H1 (cell line): ENCODE measurements at regions not wholly inside any gene's neighbourhood (a gene's known extent, or its start where the extent isn't known, plus 50 kb on each side); places are given as distances from the start of the nearest gene placed in this dataset.

ENCODE experiments used
- CTCF ChIA-PET: fragments of 300-600 bp; sonication (Branson Sonifier 250); formaldehyde crosslinking; loops from one replicate; lab custom pipeline; 2021; ENCODE audit not compliant: partially characterized antibody; lab: Charles Lee
- POLR2A ChIA-PET: fragments of 300-600 bp; sonication (Branson Sonifier 250); formaldehyde crosslinking; loops from one replicate; lab custom pipeline; 2021; ENCODE audit warnings: inconsistent platforms; ENCODE audit not compliant: partially characterized antibody; lab: Charles Lee
- DNase-seq, 2 experiments: peaks; one replicate each; pipeline versions ENCODE4 v3.0.0 to v3.0.0-alpha.2; 2010 to 2022; ENCODE audit warnings: low spot score in 2 of 2, low read depth in 1 of 2, mixed read lengths in 1 of 2
- FAIRE-seq: peaks from 2 replicates; lab custom pipeline; 2011; peaks lifted over from hg19 to GRCh38; lab: Jason Lieb, UNC
- H2AFZ ChIP-seq: 2 replicates; pipeline ENCODE4 v1.8.1; 2012; ENCODE audit warnings: low read length, inconsistent platforms
- H2AK5ac ChIP-seq: 2 replicates; pipeline ENCODE4 v1.6.1; 2013; ENCODE audit warnings: low read depth, low read length
- H2BK120ac ChIP-seq: replicated peaks from 2 replicates; pipeline ENCODE3; 2013; ENCODE audit warnings: low read depth, low read length, inconsistent platforms
- H2BK12ac ChIP-seq: 2 replicates; pipeline ENCODE4 v1.6.1; 2013; ENCODE audit warnings: low read depth, low read length
- H2BK15ac ChIP-seq: 2 replicates; pipeline ENCODE4 v1.6.1; 2013; ENCODE audit warnings: low read length
- H2BK20ac ChIP-seq: 2 replicates; pipeline ENCODE4 v1.6.1; 2013; ENCODE audit warnings: low read length
- H2BK5ac ChIP-seq: 2 replicates; pipeline ENCODE4 v1.6.1; 2013; ENCODE audit warnings: low read depth, low read length
- H3K14ac ChIP-seq: 2 replicates; pipeline ENCODE4 v1.6.1; 2013; ENCODE audit warnings: inconsistent platforms; ENCODE audit not compliant: insufficient read length
- H3K18ac ChIP-seq: 2 replicates; pipeline ENCODE4 v1.6.1; 2013; ENCODE audit warnings: low read length; ENCODE audit errors: extremely low read depth
- H3K23ac ChIP-seq: 2 replicates; pipeline ENCODE4 v1.6.1; 2013; ENCODE audit warnings: inconsistent platforms; ENCODE audit not compliant: insufficient read length
- H3K23me2 ChIP-seq: 2 replicates; pipeline ENCODE4 v1.6.1; 2013; ENCODE audit warnings: low read depth, low read length
- H3K27ac ChIP-seq: 2 replicates; pipeline ENCODE4 v1.6.1; 2011; ENCODE audit warnings: low read depth, low read length, inconsistent platforms
- H3K27me3 ChIP-seq, 4 experiments: replicated peaks in 1 of 4; 1 replicate in 1 of 4; 2 replicates in 3 of 4; pipeline versions ENCODE4 v1.6.1 to v1.8.1; 2011 to 2013; ENCODE audit warnings: low read length in 3 of 4, mild to moderate bottlenecking in 3 of 4, inconsistent platforms in 2 of 4, mixed read lengths in 2 of 4, moderate library complexity in 1 of 4; ENCODE audit not compliant: control insufficient read depth in 3 of 4, insufficient read depth in 3 of 4; ENCODE audit errors: extremely low read depth in 1 of 4
- H3K36me3 ChIP-seq, 4 experiments: 2 replicates each; pipeline versions ENCODE4 v1.6.1 to v1.8.1; 2011 to 2013; ENCODE audit warnings: mild to moderate bottlenecking in 4 of 4, low read length in 3 of 4, moderate library complexity in 2 of 4, control low read depth in 1 of 4, inconsistent platforms in 1 of 4; ENCODE audit not compliant: insufficient read depth in 4 of 4, control insufficient read depth in 2 of 4
- H3K4ac ChIP-seq: replicated peaks from 2 replicates; pipeline ENCODE3; 2013; ENCODE audit warnings: low read length, low read depth, mixed read lengths, inconsistent platforms; ENCODE audit not compliant: insufficient read length
- H3K4me1 ChIP-seq, 4 experiments: replicated peaks in 1 of 4; 1 replicate in 1 of 4; 2 replicates in 3 of 4; pipeline versions ENCODE4 v1.6.1 to v1.8.1; 2011 to 2013; ENCODE audit warnings: low read length in 3 of 4, inconsistent platforms in 2 of 4, mixed read lengths in 1 of 4; ENCODE audit not compliant: insufficient read depth in 4 of 4, control insufficient read depth in 3 of 4
- H3K4me2 ChIP-seq, 2 experiments: 2 replicates each; pipeline versions ENCODE4 v1.6.1 to v1.8.1; 2011 to 2013; ENCODE audit warnings: low read depth in 2 of 2, low read length in 2 of 2, control low read depth in 1 of 2, inconsistent platforms in 1 of 2, mild to moderate bottlenecking in 1 of 2; ENCODE audit not compliant: insufficient read depth in 1 of 2
- H3K4me3 ChIP-seq, 4 experiments: fragments of 200-600, 300-600 bp in 1 of 4; sonication (generic), shearing (Covaris generic), sonication (Bioruptor Twin) in 1 of 4; 2 replicates each; pipeline versions ENCODE4 v1.5.1 to v1.8.1; 2011 to 2016; ENCODE audit warnings: low read length in 4 of 4, low read depth in 3 of 4, control low read depth in 2 of 4, inconsistent platforms in 2 of 4, mild to moderate bottlenecking in 2 of 4, mixed read lengths in 1 of 4, moderate library complexity in 1 of 4; ENCODE audit not compliant: insufficient read depth in 2 of 4; ENCODE audit errors: extremely low read depth in 1 of 4
- H3K56ac ChIP-seq: replicated peaks from 2 replicates; pipeline ENCODE3; 2013; ENCODE audit warnings: low read depth, mild to moderate bottlenecking, mixed read lengths, low read length, inconsistent platforms; ENCODE audit not compliant: insufficient read length
- H3K79me1 ChIP-seq: 2 replicates; pipeline ENCODE4 v1.6.1; 2013; ENCODE audit warnings: low read depth, low read length, control low read depth
- H3K79me2 ChIP-seq, 2 experiments: 2 replicates each; pipeline versions ENCODE4 v1.6.1 to v1.8.1; 2012 to 2013; ENCODE audit warnings: low read length in 2 of 2, mild to moderate bottlenecking in 2 of 2, inconsistent platforms in 1 of 2; ENCODE audit not compliant: insufficient read depth in 2 of 2, control insufficient read depth in 1 of 2
- H3K9ac ChIP-seq, 4 experiments: replicated peaks in 1 of 4; 1 replicate in 1 of 4; 2 replicates in 3 of 4; pipeline versions ENCODE4 v1.6.1 to v1.8.1; 2011 to 2013; ENCODE audit warnings: low read depth in 3 of 4, low read length in 3 of 4, control low read depth in 2 of 4, mild to moderate bottlenecking in 2 of 4, moderate library complexity in 2 of 4, inconsistent platforms in 1 of 4; ENCODE audit errors: extremely low read depth in 1 of 4
- H3K9me3 ChIP-seq, 2 experiments: 2 replicates each; pipeline versions ENCODE4 v1.6.1 to v1.8.1; 2012 to 2013; ENCODE audit warnings: mild to moderate bottlenecking in 2 of 2, moderate library complexity in 2 of 2, control low read depth in 1 of 2, inconsistent platforms in 1 of 2, low read depth in 1 of 2, low read length in 1 of 2, mixed read lengths in 1 of 2; ENCODE audit not compliant: insufficient read depth in 2 of 2
- H4K20me1 ChIP-seq, 2 experiments: replicated peaks in 1 of 2; 2 replicates each; pipeline versions ENCODE3 to v1.8.1; 2011 to 2013; ENCODE audit warnings: inconsistent platforms in 2 of 2, low read length in 2 of 2, mild to moderate bottlenecking in 1 of 2; ENCODE audit not compliant: insufficient read depth in 2 of 2, control insufficient read depth in 1 of 2
- H4K5ac ChIP-seq: 2 replicates; pipeline ENCODE4 v1.6.1; 2013; ENCODE audit warnings: low read length, low read depth, mixed read lengths, inconsistent platforms; ENCODE audit not compliant: insufficient read length
- H4K8ac ChIP-seq: 2 replicates; pipeline ENCODE4 v1.8.0; 2013; ENCODE audit warnings: mild to moderate bottlenecking, moderate library complexity, low read length, inconsistent platforms; ENCODE audit not compliant: insufficient read depth; ENCODE audit errors: extremely low read depth
- H4K91ac ChIP-seq: replicated peaks from 2 replicates; pipeline ENCODE3; 2013; ENCODE audit warnings: low read length, mixed read lengths, inconsistent platforms; ENCODE audit not compliant: insufficient read length
- EGR1 ChIP-seq: IDR thresholded peaks from 2 replicates; pipeline ENCODE4 v1.6.1; 2011; ENCODE audit warnings: low read depth, low read length, borderline replicate concordance
- EP300 ChIP-seq, 2 experiments: IDR thresholded peaks; 1 replicate in 1 of 2; 2 replicates in 1 of 2; pipeline ENCODE4 v1.6.1; 2011 to 2012; ENCODE audit warnings: low read depth in 2 of 2, low read length in 2 of 2, mild to moderate bottlenecking in 2 of 2, borderline replicate concordance in 1 of 2, inconsistent platforms in 1 of 2, moderate library complexity in 1 of 2
- HDAC6 ChIP-seq: IDR thresholded peaks from one replicate; pipeline ENCODE4 v1.7.1; 2012; ENCODE audit warnings: low read depth, mild to moderate bottlenecking, inconsistent platforms, low read length, moderate library complexity
- WGBS, 2 experiments: shearing (Covaris generic) in 1 of 2; methylation state at CpG; one replicate each; pipeline versions ENCODE4 v1.1.6 to v1.1.7; 2013 to 2015; ENCODE audit warnings: low lambda C conversion rate in 2 of 2, mixed read lengths in 2 of 2, inconsistent platforms in 1 of 2, low coverage in 1 of 2, missing lambda C conversion rate in 1 of 2; ENCODE audit not compliant: insufficient replicate concordance in 2 of 2, insufficient coverage in 1 of 2, insufficient read length in 1 of 2; ENCODE audit errors: extremely low coverage in 1 of 2, missing lambda C conversion rate in 1 of 2; 5-methylcytosine and 5-hydroxymethylcytosine counted together

DNA sequence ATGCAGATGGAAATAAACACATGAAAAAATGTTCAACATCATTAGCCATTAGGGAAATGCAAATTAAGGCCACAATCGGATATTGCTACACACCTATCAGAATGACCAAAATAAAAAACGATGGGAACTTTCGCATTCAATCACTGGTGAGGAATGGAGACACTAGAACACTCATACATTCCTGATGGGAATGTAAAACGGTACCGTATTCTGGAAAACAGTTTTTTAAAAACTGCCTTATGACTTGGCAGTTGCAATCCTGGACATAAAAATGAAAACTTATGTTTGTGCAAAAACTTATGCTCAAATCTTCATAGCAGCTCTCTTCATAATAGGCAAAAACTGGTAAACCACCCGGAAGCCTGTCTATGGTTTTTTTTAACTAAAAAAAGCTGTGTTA lies 146.0 kb downstream of the CEBPB start:
- H2BK12ac ChIP-seq, result no peak overlapping the region
- H2BK15ac ChIP-seq, result no peak overlapping the region
- no peak overlapping the region for H4K8ac ChIP-seq
- no peak overlapping the region for H2AFZ ChIP-seq
- no peak overlapping the region for H2BK120ac ChIP-seq
- no peaks in the 10 kb centered on the region for H4K20me1 ChIP-seq
- POLR2A ChIA-PET, result interaction anchor here (1.2 kb wide), 1 partner anchor 8 kb away, joined by 3 read pairs; no protein-coding TSS in a partner anchor
- H3K27ac ChIP-seq, result no peak overlapping the region
- CTCF ChIA-PET, result interaction anchor here (0.6 to 2.8 kb wide), 3 partner anchors 9 to 129 kb away, joined by 3 to 9 read pairs (median 6); no protein-coding TSS in a partner anchor
- DNase-seq, result no peak
- no peak overlapping the region for H3K18ac ChIP-seq
- WGBS, 2 experiments, result 92% methylated on average over 6 of the region's 6 CpGs; no CpG with 5 or more reads in 1 of the 2 experiments
- no peak overlapping the region for H2BK20ac ChIP-seq
- H3K14ac ChIP-seq, result no peak overlapping the region
- H3K4me1 ChIP-seq, result peaks cover 0 to 5% (median 2%) of the 10 kb centered on the region in 4 experiments; a peak in 4 of 7 replicates
- no peaks in the 10 kb centered on the region for H3K79me2 ChIP-seq
- no peaks in the 10 kb centered on the region for H3K27me3 ChIP-seq
- H3K4ac ChIP-seq, result no peak overlapping the region
- no peaks in the 10 kb centered on the region for H3K79me1 ChIP-seq
- no peak overlapping the region for H3K9ac ChIP-seq
- no peak overlapping the region for H4K91ac ChIP-seq
- H3K23ac ChIP-seq, result no peak overlapping the region
- no peak overlapping the region for H2BK5ac ChIP-seq
- H3K23me2 ChIP-seq, result no peaks in the 10 kb centered on the region
- H3K36me3 ChIP-seq, result no peaks in the 10 kb centered on the region
- no peak for FAIRE-seq
- no peak overlapping the region for H2AK5ac ChIP-seq
- no peak overlapping the region for H3K4me2 ChIP-seq
- no peak overlapping the region for H4K5ac ChIP-seq
- no peak overlapping the region for H3K4me3 ChIP-seq
- no peak overlapping the region for H3K56ac ChIP-seq
- no peaks in the 10 kb centered on the region for H3K9me3 ChIP-seq
- TF ChIP-seq EGR1, result no peak
- no peak for TF ChIP-seq HDAC6
- TF ChIP-seq EP300 (IDR thresholded peaks at IDR 0.05; ENCODE audit: borderline replicate concordance in 1 of 2, low read depth in 2 of 2, low read length in 2 of 2), result no peak
